ENCODE measurements at regions not wholly inside any gene's neighbourhood (a gene's known extent, or its start where the extent isn't known, plus 50 kb on each side); places are given as distances from the start of the nearest gene placed in this dataset.

- TF ChIP-seq POLR2A (IDR thresholded peaks at IDR 0.05; ENCODE audit: low read length) (no peak), GATA1 (IDR thresholded peaks at IDR 0.05; ENCODE audit: low read depth, low read length) (no peak)
These were observed 122.7 kb upstream of the ADCY1 start for GRCh38 chr7:45451342-45452035.
